Inferior parietal cortex (tissue), 1 donor: ENCODE measurements at regions not wholly inside any gene's neighbourhood (a gene's known extent, or its start where the extent isn't known, plus 50 kb on each side); places are given as distances from the start of the nearest gene placed in this dataset.
A peak's percentile ranks its signal among the peaks of the same experiment; 100 is the strongest.

Source experiments
- DNase-seq: peaks from one replicate; pipeline ENCODE4 v3.0.0-alpha.2; 2016; ENCODE audit errors: extremely low spot score

DNA sequence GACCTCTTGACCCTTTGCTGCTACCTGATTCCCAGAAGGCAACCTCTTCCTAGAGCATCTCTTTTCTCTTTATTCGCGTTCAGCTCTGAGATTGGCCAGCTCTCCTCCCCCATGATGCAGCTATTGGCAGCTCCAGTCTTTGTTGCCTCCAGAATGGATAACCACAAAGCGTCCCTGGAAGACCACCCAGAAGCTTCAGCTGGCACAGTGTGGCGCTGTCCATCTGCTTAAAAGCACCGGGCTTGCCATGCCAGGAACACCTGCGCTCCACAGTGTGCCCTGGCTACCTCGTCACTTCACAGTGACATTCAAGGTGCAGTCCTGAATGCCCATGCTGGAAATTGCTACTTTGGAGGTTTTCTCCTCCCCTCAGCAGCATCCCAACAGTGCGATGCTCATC is 353.9 kb downstream of the LMO4 start:
- DNase-seq, result no peak

DNA sequence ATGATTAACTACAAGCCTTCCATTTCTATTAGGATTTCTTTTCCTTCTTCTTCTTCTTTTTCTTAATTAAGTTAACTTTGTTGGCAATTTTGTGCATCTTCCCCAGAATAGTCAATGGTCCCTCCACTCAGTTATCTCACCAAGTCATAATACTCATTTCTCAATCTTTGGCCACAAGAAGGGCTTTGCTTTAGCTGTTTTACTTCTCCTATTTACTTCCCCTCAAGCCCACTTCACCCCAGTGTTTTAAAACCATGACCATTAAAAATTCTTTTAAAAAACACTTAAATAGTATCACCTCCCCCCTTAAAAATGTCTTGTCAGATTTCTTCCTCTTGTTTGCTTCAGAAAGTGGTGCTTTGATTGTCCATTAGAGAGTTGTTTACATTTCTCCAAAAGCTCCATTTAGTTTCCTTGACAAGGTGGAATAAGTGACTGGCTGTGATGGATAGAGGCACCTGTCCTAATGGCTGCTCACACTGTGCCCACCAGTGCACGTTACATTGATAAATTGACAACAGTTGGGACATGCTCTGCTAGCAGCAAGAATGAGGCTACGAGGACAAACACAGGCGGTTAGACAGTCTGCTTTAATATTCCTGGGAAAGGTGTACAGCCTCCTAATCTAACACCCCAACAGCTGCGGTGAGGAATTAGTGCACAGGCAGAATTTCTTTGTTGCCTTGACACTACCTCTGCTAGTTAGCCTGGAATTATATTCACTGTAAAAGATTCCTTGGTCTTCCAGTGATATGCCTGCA is 354.7 kb downstream of the LMO4 start:
- no peak for DNase-seq

DNA sequence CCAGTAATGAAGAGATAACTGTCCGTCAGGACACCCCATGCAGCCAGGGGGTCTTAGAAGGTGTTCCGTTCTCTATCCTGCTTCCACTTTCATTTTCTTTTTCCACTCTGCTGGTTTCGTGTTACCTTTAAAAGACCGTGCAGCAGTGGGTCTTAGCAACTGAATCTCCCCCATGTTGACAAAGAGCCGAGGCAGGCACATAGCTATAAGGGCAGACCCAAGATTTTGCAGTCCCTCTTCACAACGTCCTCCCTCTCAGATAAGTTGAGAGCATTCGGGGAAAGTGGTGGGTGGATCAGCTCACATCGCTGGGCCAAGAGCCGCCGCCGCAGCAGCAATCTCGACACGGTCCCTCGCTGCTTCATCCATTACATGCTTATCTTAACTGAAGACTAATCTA is 355.5 kb downstream of the LMO4 start:
- peak; percentile 2 for DNase-seq

DNA sequence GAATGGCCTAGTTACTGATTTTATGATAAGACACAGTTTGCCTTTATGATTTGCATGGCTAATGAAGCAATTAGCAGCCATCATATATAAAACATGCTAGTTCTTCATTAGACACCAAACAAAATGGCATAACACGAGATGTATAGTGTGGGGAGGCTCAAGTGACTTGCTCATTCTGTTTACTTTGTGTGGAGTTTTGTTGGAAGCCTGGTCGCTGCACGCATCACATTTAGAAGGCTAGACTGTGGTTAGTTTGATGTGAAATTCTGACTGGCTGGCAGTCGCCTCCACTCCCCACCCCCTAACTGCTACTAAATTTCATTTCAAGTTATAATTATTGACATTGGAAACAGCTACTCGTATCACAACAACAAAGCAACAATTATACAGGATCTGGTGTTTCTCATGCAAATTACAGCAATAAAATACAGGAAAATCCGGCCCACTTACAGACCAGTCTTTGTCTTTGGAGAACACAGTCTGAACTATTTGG is 356.1 kb downstream of the LMO4 start:
- peak; percentile 25 for DNase-seq

DNA sequence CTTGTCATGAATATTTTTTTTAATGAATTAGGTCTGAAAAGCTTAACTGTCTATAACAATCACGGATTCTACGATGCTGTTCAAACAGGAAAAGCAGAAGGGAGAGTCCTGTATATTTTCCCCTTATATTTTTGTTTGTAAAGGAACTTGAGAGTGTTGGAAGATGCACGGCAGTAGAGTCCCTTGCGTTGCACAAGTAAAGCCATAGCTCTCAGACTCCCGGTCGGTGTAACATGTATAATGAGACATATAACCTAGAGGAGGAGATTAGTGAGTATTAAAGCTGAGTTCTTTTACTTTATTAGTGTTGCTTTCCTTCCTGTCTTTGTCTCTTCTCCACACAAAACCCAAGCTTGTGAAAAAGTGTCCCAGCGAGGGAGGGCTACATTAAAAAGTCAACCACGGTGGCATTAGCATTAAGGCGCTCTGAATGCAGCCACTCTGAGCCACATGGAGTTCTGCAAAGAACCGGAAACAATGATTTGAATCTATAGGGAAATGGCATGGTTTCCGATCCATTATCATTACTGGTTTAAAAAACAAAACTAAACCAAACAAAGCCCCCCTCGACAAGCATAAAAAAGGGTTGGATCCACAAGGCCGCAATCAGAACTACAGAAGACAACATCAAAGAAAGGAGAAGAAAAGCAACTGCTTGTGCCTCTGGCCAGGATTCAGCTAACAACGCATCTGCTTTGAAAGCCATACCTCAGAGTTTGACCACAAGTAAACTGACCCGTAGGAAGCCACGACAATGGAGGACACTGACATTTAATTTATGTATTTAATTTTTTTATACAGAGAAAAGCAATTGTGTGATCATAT is 356.8 kb downstream of the LMO4 start:
- DNase-seq, result no peak

DNA sequence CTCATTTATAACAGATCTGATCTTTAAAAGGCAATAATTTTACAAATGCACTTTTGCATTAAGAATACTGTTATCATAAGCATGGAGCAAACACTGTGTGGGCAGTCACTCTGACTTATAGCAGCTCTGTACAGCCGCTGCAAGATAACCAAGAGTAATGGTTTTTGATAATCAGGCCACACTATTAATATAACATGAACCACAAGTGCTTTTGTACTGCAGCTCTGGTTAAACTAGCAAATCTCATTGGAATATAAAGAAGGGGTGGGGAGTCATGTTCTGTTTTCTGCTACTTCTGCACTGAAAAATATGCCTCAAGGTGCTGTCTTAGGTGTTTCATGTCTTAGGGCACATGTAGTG is 357.4 kb downstream of the LMO4 start:
- no peak for DNase-seq

DNA sequence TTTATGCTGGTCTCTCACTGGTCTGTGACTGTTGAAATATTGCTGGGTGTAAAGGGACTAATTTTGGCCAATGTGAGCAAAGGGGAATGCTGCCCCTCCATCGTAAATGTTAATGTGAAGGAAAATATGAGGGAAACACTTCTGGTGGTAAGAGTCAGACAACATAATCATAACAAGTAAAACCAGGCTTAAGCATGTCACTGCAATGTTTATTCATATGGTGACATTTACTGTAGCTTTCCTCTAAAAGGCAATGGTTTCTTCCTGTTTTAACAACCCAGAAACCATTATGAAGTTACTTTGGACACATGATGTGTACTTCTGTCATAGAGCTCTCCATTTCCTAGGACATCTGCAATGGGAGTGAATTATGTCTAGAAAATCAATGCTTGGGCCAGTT is 358.0 kb downstream of the LMO4 start:
- no peak for DNase-seq

DNA sequence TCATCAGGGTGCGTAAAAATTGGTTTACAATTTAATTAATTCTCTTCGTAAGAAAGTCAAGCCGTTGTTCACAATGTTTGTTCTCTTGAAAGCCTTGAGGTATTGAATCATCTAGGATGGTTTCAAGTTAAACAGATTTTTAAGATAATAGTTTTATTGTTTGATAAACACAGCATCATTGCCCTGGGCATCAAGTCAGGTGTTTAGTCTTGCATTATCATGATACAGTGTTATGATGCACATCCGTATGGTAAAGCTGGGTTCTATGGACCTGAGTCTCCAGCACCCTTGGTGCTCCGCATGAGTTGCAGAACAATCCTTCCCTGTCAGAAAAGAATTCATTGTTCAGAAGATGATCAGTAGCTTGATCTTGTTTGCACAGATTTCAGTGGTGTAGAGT is 359.5 kb downstream of the LMO4 start:
- no peak for DNase-seq

DNA sequence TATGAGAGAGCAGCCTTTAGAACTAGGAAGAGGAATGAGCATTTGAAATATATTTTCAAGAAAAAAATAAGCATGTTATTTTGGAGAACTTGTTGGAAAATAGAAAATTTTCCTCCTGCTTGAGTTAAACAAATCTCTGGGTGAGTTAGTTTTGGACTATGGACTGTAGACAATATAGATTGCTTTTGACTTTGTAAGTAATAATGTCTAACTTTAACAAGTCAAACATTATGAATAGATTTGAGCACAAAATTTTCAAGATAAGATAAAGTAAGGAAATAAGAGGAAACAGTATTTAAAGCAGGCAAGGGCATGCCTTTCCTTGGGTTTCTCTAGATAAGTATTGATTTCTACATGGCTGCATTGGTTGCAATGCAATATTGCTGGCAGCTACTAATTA is 360.8 kb downstream of the LMO4 start:
- no peak for DNase-seq

DNA sequence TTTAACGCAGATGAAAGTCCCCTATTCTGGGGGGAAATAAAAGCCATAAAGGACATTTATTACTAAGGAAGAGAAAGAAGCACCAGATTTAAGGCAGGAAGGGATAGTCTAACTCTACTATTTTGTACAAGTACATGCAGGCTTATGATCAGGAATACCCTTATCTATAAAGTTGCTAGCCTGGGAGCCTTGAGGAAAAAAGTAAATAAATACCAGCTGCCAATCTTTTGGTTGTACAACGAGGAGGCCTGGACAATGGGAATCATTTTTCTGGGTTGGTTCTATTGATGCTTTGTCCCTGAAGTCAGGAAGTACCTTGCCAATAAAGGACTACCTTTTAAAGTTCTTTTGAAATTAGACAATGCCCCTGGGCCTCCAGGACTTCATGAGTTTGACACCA is 367.8 kb downstream of the LMO4 start:
- no peak for DNase-seq

DNA sequence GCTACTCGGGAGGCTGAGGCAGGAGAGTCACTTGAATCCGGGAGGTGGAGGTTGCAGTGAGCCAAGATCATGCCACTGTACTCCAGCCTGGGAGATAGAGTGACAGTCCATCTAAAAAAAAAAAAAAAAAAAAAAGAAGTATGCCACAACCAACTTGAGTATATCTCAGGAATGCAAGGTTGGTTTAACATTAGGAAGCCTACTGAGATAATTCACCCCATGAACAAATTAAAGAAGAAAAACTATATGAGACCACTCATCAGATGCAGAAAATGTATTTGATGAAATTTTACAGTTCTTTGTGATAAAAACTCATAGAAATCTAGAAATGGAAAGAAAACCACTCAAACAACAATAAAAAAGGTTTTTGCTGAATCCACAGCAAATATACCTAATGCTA is 373.8 kb downstream of the LMO4 start:
- no peak for DNase-seq

DNA sequence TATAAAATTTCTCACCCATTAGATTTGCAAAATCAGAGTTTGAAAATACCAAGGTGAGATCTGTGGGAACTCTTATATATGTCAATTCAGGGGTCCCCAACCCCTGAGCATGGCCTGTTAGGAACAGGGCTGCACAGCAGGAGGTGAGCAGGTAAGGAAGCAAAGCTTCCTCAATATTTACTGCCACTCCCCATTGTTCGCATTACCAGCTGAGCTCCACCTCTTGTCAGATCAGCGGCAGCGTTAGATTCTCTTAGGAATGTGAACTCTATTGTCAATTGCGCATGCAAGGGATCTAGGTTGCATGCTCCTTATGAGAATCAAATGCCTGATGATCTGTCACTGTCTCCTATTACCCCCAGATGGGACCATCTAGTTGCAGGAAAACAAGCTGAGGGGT is 376.6 kb downstream of the LMO4 start:
- no peak for DNase-seq

DNA sequence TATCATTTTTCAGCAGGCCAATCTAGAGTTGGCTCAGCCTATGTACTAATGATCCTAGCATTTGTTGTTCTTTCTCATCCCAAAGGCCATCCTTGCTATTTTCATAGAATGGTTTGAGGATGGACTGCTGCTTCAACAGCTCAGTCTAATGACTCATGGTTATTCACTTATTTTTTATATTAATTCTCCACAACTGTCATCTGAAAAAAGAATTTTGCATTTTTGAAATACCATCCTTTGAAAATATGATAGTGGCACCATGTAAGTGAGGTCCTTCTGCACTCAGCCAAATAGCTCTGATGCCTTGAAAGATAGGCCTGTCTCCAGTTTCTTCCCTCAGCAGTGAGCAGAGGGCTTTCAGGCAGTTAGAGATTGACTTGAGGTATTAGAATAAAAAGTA is 377.5 kb downstream of the LMO4 start:
- no peak for DNase-seq

DNA sequence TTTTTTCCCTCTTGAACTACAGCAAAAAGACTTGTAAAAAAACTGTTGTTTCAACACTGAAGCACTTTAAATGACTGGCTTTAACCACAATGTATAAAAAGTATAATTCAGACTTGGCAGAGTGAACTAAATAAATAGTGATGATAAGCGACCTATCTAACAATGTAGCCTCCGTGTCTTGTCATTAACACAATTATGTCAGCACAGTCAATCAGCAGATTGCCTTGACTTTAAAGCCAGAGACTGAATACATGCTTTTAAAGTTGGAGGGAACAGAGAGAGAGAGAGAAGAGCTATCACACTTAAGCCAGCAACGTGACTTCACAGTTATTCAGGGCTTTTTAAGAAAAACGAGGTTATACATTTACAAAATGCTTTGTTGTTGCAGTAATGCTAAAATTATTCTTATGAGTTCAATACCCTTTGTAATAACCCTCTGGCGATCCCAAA is 378.1 kb downstream of the LMO4 start:
- no peak for DNase-seq

DNA sequence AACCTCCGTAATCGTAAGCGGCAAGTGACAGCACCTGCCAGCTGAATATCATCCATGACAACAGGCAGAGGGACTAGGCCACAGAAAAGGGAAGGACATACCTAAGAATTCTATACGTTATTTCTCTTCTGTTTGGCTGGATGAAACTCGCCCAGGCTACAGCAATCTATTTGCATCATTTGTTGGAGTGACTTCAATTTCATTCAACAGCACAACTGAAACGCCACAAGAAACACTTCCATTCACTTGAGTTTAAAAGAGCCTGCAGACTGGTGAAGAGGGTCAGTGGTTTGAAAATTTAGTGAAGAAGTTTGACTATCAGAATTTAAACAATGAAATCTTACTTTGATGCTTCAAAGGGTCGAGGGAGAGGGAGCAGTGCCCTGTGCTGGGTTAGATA is 378.7 kb downstream of the LMO4 start:
- no peak for DNase-seq

DNA sequence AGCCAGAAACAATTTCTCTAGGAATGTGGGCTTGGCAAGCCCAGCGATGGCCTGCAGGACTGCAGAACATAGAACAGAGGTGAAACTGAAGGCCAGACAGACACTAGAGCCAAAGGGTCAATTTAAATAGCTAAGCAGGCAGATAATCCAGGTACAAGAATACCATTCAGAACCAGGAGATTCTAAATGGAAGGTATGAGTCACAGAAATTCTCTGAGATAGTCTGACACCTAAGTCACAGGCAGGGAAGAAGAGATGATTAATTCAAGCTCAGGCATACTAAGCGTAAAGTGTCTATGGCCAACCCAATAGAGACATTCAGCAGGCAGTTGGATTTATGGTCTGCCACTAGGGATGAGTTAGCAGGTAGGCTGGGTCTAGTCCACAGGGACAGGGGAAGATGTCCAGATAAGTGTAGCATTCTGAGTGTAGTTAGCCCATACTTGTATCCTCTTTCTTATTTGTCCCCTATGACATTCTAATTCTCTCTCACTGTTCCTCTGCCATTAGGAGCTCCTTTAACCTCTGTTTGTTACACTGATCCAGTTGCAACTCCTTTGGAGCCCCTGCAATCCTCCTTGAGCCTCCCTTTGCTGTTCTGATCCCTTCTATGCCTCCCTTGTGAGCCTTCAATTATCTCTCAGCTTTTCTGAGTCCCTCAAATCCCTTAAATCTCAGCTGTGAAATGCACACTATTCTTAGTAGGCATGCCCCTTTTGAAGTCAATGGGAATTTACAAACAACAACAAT is 383.8 kb downstream of the LMO4 start:
- no peak for DNase-seq

DNA sequence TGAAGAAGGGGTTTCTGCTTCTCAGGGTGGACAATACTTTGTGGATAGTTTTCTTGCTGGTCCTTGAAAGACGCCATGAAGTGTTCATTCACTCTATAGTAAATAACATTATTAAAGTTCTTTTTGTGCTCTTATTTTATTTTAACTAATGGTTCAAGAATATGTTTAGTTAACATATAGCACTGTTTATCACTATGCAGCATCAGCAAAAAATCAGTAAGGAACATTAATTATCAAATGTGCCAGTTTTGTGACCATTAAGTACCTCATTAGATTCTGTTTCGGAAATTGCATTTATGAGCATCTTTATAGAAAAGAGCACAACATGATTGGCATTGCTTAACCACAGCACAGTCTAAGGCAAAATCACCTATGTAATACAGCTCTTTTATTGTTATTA is 385.6 kb downstream of the LMO4 start:
- no peak for DNase-seq

DNA sequence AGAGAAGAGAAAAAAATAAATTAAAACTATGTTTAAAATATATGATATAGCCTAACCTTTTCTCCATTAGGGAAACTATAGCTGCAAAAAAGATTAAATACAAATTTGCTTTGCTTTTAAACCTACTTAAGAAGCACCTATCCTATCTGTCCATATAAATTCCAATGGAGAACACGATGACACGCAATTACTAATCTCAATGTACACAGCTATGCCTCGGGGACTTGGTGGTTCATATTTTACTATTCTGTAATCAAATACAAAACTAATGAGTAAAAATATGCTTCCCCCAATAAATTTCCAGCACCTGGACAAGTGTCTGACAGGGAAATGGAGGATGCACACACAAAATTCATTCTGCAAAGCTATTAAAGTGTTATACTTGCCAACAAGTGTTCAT is 386.4 kb downstream of the LMO4 start:
- no peak for DNase-seq

DNA sequence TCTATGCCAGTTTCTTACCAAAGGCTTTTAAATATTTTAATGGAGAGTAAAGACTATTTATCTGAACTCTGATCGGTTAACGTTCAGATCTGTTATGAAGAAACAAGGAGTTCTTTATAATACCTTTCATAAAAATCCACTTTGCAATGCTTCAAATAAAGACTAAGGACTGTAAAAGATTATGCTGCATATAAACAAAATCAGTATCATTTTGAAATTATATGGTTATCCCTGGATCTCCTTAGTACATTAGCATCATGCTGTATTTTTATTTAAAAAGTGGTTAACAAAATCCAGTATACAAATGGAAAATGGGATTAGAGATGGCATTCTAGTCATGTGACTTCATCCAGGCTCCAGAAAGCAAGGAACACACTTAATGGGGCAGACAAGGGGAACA is 386.8 kb downstream of the LMO4 start:
- DNase-seq, result no peak

DNA sequence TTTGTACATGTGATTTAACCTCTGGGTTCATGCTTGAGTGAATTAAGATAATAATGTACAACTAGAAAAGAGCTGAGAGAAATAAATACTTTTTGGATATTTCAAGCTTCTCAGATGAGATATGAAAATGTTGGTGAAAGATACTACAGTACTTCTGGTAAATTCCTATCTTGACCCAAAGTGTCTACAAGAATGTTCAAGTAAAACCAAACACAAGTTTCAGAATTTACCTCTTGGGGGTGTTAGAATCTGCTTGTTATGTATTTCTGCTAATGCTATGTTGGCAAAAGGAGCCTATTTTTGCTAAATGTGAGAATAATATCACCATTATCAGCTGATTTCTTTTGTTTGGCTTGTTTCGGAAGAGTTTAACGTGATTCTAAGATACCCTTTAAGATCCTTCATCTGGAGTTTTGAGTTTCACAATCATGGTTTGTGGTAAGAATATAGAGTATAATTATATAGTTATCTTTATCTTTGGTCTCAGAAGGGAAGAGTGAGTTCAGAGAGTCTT is 388.5 kb downstream of the LMO4 start:
- DNase-seq, result no peak

DNA sequence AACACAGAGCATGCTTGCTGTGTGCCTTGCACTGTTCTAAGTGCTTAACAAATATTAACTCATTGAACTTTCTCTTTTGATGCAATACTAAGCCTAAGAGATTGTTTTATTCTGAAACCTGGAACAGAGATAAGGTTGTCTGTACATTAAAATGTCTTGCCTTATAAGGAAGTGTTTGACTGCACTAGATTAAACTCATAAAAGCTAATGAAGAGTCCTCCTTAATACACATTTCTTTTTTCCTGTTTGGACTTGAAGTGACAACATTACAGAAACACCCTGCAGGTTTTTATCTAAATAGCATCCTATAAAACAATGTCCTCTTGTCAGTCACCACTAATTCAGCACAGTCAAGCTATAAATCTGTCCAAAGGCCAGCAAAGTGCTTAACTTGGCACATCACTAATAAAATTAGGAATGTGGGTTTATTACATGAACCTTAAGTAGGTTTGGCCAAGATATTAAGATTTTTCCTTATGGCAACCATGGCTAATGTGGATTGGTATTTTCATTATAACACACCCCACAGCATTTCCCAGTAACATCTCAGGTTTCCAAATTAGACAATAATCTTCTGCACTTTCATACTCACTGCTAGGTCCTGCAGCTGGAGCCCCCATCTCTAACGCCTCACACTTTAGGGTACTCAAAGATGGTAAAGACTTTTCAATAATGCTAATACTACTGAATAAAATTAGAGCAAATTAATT is 389.7 kb downstream of the LMO4 start:
- no peak for DNase-seq

DNA sequence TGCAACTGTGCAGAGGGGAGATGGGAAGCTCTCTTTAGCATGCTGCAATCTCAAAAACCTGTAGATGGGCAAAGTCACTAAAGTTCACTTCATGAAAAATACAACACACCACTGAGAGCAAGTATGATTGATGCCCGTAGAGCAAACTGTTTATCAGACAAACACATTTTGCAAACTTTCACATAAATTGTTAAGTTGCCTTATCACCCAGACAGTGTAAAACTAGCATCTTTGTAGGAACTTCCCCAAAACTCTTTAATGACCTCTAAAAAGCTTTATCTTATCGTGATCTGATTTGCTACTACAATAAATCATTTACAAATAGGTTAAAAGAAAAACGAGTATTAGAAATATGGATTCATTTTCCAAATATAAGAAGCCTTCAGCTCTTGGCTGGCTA is 391.0 kb downstream of the LMO4 start:
- DNase-seq, result no peak
